Epidermal melanocyte (primary cell): ENCODE measurements at regions not wholly inside any gene's neighbourhood (a gene's known extent, or its start where the extent isn't known, plus 50 kb on each side); places are given as distances from the start of the nearest gene placed in this dataset.
"Not testable (repeated sequence)": the region's sequence is repeated elsewhere in the genome, so short reads cannot be mapped to it uniquely, and the experiment has no call there.

Source experiments
- DNase-seq: peaks from one replicate; pipeline ENCODE4 v3.0.0; 2011; ENCODE audit warnings: low spot score; ENCODE audit not compliant: insufficient read length

DNA sequence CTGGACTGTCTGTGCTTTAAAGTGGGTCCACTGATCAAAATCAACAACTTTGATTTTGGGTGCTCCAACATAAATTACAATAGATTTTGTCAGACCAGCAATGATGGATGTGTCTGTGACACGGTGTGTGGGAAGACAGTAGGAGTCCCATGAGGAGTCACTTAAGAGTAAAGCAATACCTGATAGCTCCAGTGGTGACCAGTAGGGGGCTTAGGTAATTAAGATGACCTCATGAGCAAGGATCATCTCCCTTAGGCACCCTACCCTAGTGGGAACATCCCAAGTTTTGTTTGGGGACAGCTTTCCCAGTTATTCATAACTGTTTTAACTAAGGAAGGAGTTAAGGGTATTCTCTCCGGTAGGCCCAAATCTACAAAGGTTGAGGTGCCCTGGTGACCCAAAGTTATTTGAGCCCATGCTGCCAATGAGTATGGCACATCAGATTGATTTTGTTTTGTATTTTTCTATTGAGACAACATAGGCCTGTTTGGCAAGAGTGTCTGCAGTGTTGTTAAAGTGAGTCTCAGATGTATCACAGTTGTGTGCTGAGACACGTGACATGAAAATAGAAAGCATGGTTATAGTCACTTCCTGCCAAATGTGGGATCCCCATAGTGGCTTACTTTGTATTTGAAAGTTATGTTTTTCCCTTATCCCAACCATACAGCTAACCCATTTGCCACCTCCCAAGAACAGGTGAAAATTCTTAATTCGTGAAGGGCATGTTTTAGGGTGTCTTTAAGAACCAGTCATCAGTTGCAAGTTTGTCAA lies 1337.6 kb upstream of the SLC39A10 start:
- DNase-seq = no peak

DNA sequence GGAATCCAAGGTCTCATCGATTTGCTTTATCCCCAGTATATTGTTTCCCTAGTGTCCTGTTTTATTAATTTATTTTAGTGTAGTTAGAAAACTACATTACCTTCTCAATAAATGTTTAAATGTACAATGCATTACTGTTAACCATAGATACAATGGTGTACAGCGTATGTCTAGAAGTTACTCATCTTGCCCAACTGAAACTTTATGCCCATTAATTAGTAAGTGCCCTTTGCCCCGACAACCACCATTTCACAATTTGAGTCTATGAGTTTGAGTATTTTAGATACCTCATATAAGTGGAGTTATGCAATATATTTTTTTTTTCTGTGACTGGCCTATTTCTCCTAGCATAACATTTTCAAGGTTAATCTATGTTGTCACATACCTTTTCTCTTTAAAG lies 1343.0 kb upstream of the SLC39A10 start:
- no peak for DNase-seq

DNA sequence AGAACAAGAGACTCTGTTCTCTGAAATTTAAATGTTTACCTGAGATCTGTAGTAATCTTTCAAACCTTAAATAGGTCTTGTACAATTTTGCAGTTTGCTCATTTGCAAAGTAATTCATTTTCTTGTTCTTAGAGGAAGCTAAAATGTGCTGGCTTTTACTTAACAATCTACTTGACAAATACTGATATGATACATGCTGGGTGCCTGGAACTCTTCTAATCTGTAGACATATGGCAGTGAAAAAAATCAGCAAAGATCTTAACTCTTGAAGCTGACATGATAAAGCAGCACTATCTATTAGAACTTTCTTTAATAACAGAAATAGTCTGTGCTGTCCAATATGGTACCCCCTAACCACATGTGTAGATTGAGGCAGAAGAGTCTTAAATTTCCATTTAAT lies 1352.8 kb upstream of the SLC39A10 start:
- DNase-seq = no peak

DNA sequence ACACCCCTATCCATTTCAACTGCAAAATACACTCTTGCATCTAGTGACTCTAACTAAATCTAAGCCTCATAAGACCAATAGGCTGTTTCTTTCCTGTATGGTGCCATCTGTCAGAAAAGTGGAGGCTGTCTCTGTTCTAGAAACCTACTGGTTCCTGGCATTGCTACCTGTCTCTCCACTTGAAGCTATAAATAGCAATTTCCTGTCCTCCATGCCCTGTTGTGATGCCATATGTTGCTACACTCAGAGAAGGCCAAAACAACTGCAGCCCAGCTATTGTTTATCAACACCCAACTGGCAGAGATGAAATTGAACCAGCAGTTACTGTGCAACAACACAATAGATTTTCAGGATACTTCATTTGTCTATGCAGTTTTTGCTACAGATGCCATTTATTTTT lies 1355.1 kb upstream of the SLC39A10 start:
- no peak for DNase-seq

DNA sequence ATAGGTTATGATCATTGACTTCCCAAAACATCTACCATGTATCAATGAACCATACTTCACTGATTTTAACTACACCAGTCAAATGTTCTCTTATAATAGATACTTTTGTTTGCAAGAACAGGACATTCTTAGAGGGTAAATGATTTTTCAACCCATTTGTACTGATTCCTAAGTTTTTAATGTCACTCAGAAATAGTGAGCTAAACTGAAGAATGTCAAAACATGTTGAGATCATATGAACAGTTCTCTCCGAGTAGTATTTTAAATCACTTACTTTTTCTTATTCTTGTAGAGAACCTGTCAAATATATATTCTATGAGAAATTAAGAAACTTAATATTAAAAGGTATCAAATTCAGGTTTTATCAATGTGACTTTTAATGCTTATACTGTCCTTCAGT lies 1362.9 kb upstream of the SLC39A10 start:
- no peak for DNase-seq

DNA sequence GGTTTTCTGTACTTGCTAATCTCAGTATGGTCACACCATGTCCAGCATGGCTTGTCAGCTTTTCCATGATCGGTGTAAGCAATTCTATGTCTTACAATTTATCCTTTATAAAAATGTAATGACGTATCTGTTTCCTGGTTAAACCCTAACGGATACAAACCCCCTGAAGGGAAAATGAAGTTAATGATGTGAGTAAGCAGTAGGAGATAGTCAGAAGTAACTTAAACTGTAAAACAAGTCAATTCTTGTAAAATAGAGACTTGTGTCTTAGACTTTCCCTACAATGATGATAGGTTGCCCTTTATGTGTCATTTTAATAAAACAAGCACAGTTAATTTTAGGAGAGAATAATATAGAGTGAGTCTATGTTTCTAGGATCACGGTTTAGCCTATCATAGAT lies 1365.9 kb upstream of the SLC39A10 start:
- DNase-seq = no peak

DNA sequence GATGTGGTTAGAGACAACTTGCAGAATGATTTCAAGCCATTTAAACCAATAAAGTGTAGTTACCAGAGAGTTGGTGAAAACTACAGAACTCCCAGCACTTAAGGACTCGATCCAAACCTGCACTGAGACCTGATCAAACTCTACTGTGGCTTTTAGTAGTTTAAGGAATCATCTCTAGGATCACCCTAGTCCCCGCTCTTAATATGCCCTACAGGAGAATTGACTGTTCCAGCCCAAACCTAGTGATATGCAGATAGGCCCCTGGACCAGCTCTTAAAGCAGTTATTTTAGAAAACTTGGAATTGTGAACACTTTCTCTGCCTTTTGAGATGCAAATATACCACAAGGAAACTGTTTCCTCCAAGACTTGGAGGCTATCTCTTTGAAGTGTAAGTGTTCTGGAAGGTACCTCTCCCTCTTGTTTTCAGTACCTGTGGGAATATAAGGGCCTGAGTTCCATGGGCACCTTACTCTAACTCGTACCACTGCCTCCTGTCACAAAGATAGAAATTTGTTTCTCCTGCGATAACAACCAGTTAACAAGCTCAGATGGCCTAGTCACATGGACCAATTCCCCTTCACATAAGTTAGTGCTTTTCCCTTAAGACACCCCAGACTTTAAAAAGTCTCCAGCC lies 1367.2 kb upstream of the SLC39A10 start:
- DNase-seq = no peak

DNA sequence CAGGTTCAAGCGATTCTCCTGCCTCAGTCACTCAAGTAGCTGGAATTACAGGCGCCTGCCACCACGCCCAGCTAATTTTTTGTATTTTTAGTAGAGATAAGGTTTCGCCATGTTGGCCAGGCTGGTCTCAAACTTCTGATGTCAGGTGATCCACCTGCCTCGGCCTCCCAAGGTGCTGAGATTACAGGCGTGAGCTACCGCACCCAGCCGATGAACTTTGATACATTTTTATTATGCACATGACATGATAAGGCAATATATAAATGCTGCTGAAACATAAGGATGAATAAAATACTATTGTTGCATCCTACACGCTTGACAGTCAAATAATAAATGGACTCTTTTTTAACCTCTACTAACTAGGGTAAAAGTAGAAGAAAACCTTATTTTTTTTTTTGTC lies 1380.4 kb upstream of the SLC39A10 start:
- DNase-seq = not testable (repeated sequence)

DNA sequence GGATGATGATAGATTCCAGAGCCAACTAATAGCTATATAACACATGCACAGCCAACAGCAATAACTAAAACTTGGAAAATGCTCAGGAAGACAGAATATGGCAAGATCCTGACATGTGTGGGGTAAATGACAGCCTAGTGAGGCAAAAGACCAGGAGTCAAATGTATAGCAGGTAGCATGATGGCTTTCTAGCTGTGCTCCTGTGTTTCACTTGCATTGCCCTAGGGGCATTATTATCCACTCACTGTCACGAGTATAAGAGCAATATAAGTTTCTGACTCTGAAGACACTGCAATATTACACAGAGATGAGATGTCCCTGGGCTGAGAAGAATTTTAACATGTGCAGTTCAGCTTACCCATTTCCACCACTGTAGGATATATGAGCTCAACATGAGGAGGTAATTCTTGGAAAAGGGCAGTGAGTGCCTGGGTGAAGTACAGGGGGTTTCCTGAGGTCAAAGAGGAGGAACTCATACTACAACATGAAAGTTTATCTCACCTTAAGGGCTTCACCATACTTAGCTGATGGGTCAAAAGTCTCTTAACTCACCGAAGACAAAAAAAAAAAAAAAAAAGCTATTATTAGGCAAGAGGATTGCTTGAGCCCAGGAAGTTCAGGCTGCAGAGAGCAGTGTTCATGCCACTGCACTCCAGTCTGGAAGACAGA lies 1385.6 kb upstream of the SLC39A10 start:
- DNase-seq = no peak

DNA sequence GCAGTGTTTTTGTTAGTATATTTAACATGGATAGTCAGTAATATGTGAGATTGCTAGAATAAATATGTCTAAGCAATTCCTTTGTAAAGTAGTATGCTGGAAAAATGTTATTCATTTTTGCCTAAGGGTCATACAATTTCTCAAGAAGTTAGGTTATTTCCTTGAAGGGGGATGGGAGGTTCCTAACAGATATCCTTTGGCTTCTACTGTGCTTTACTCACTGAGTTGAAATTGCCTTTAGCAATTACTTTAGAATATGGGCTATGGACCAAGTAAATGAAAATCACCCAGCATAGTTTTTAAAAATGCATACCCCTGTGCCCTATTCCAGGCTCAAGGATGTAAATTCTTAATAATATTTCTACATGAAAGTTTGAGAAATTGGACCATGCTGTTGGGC lies 1386.4 kb upstream of the SLC39A10 start:
- DNase-seq = no peak

DNA sequence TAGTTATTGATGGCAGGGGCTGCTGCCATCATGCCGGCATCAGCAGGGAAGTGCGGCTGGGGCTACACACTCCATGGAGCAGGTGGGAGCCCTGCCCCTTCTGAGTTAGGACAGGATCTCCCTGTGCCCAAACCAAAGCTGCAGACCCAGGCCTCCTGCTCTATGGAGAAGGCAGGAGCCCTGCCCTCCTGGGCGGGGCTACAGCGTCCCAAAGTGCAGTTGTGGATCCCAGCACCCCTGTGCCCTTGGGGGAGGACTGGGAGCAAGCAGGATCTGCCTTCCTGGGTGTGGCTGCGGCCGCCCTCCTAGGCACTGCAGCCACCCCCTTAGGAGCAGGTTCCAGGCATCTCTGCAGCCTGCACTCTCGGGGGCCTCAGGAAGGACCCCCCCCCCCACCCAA lies 1392.4 kb upstream of the SLC39A10 start:
- DNase-seq = no peak

DNA sequence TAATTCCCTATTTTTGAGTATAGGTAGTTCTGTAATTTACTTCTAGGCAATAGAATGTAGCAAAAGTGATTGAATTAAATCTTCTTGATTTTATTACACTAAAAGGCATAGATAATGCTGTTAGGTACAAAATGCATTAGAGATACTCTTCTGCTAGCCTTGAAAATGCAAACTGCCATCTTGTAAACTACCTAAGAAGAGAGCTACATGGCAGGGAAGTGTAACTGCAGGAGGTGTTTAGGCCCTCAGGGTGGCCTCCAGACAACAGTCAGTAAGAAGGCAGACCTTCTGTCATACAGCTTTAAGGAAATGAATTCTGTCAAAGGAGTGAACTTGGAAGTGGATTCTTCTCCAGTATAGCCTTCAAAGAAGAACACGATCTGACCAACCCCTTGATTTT lies 1396.8 kb upstream of the SLC39A10 start:
- no peak for DNase-seq

DNA sequence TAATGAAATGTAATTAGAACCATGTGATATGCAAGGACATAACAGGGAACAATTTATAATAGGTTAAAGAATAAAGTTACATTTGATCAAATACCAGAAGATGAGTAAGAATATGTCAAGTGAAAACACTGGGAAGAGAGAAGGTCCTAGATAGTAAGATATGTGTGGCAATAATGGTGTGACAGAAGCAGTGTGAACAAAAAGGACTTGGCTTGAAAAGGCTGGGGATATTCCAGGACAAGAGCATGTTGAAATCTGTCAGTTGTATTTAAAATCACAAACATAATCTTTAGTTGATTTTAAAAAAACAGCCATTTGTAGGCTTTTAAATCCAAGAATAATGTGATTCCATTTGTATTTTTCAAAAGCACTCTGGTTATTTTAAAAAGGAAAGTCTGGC lies 1399.9 kb upstream of the SLC39A10 start:
- no peak for DNase-seq

DNA sequence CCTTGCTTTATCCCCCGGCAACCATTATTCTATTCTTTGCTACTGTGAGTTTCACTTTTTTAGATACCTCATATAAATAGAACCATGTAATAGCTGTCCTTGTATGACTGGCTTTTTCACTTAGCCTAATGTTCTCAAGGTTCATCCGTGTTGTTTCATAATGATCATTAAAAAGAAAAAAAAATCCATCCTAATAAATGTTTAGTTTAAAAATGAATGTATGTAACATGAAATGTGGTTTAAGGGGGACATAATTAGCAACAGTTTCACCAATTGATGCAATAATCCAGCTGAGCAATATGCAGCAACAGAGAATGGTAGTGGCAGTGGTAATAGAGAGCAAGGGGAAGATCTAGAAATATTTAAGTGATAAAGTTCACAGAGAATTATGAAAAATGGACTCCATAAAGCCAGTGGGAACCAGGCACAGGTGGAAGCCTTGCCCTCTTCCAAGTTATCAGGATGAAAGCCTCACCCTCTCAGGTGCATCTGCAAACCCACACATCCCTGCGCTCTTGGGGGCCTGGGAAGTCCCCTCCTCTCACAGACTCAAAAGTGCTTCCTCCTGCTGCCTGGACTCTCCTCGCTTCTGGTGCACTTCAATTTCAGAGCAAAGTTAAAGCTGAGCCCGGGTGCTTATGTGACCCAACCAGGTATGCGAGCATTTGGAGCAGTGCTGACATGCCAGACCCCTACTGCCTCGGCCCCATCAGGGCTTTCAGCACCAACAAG lies 1403.3 kb upstream of the SLC39A10 start:
- no peak for DNase-seq

DNA sequence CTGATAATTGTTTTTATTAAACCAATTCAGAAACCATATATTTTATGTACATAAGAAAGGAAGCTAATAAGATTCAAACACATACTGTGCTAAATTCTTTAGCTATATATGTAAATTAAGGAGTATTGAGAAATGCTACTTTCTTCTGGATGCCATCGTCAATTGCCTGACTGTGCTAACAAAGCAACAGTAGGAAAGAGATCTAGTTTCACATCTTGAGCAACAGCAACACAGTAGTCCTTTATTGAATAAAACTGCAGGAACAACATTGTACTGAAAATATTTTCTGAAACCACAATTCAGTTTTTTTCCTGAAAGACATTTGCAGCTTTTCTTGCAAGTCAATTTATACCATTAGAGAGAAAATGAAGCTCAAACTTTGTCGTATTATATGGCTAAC lies 1404.9 kb upstream of the SLC39A10 start:
- DNase-seq = no peak

DNA sequence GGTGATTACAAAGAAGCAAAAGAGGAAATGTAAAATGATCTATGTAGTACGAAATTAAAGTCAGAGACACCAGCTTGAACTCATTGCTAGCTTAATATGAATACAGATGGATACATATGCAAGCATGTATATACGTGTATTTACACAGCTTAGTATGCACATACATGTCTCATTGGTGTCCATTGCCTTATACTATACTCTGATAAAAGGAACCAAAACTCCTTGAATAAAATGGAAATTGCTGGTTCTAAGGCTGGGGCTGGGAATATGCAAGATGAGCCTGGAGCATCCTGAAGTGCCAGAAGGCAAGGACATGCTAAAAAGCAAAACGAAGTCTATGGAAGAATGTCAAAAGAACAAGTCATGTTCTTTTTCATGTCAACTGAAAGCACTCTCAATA lies 1424.4 kb upstream of the SLC39A10 start:
- DNase-seq = no peak

DNA sequence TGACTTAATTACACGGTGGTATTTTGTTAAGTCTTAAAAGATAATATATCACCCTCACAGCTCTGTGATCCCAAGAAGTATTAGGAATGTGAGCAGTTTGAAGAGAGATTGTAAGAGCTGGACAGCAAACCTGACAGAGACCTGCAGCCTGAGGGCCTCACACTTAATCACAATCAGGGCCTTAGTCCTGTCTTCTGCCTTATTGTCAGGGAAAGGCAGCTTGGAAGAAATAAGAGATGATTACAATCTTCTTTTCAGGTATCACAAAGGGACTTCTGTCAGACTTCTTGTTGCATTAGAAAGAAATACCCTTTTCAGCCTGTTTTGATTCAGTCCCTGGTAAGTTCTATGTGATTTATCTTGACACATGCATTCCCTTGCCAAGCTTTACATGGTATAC lies 1433.8 kb upstream of the SLC39A10 start:
- DNase-seq = no peak

DNA sequence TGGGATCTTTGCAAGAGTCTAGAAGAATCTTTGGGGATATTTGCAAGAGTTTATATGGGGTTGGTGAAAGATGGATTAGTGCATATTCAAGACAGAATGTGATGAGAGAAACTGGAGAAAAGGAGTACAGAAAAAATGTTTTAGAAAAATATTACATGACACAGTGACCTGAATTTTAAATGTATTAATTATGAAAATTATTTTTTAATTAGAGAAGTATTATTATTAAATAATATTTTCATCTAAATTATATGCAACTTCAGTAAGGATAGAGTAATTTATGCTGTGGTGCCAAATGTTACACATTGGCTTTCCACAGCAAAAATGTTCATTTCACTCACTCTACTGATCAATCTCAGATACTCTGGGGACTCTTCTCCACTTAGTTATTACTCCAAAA lies 1442.8 kb upstream of the SLC39A10 start:
- DNase-seq = no peak

DNA sequence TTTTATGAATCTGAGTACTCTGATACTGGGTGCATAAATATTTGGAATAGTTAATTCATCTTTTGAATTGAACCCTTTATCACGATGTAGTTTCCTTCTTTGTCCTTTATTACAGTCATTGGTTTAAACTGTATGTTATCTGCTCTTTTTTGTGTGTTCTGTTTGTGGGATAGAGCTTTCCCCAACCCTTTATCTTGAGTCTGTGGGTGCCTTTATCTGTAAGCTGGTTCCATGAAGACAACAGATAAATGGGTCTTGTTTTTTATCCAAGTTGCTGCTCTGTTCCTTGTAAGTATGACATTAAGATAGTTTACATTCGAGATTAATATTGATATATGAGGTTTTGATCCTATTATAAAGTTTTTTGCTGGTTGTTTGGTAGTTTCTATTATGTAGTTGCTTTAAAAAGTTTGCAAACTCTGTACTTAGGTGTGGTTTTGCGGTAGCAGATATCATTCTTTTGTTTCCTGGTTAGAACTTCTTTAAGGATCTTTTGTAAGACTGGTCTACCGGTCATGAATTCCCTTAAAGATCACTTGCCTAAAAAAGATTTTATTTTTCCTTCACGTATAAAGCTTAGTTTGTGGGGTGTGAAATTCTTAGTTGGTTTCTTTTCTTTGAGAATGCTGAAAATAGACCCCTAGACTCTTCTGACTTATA lies 1451.3 kb upstream of the SLC39A10 start:
- no peak for DNase-seq

DNA sequence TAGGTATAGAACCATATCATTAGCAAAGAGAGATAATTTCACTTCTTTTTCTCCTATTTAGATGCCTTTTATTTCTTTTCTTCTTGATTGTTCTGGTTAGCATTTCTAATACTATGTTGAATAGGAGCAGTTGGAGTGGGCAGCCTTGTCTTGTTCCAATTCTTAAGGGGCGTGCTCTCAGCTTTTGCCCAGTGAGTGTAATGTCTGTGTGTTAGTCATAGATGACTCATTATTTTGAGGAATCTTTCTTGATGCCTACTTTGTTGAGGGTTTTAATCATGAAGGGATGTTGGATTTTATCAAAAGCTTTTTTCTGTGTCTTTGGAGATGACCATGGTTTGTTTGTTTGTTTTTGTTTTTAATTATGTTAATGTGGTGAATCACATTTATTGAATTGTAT lies 1453.1 kb upstream of the SLC39A10 start:
- no peak for DNase-seq

DNA sequence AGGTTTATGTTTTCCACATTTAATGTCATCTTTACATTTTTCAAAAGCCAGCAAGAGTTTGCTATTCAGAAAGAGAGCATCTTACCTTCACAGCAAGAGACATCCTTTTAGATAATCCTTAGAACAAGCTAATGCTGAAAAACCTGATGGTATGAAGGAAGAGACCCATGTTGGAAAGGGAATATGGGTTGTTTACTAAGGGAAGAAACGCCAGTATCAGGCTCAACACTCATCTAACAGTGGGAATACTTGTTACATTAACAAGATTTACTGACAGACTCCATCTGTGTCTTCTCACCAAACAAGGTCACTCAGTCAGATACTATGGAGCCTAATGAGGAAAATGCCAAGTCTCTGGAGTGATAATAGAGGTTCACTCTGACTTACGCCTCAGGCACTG lies 1474.1 kb upstream of the SLC39A10 start:
- no peak for DNase-seq

DNA sequence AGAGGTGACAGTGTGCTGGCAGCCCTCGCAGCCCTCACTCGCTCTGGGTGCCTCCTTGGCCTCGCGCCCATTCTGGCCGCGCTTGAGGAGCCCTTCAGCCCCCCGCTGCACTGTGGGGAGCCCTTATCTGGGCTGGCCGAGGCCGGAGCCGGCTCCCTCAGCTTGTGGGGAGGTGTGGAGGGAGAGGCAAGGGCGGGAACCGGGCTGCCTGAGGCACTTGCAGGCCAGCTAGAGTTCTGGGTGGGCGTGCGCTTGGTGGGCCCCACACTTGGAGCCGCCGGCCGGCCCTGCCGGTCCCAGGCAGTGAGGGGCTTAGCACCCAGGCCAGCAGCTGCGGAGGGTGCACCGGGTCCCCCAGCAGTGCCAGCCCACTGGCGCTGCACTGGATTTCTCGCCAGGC lies 1480.9 kb upstream of the SLC39A10 start:
- DNase-seq = no peak
